Prostate gland (tissue), 2 donors: ENCODE measurements at regions not wholly inside any gene's neighbourhood (a gene's known extent, or its start where the extent isn't known, plus 50 kb on each side); places are given as distances from the start of the nearest gene placed in this dataset.

ENCODE experiments used
- DNase-seq: peaks from one replicate; pipeline ENCODE4 v3.0.0-alpha.2; 2019; ENCODE audit warnings: low spot score
- H3K27ac ChIP-seq, 2 donors: fragments of 200-600 bp; sonication (generic); 2 replicates each; pipeline ENCODE4 v1.5.1; 2017 to 2019
- H3K27me3 ChIP-seq: fragments of 200-600 bp; sonication (generic); replicated peaks from 2 replicates; pipeline ENCODE4 v1.5.1; 2019; ENCODE audit not compliant: insufficient read depth
- H3K36me3 ChIP-seq, 2 donors: fragments of 200-600 bp; sonication (generic); 1 replicate in 1 of 2; 2 replicates in 1 of 2; pipeline versions ENCODE4 v1.5.1 to v1.8.1; 2017 to 2019
- H3K4me1 ChIP-seq: fragments of 200-600 bp; sonication (generic); replicated peaks from 2 replicates; pipeline ENCODE4 v1.5.1; 2019
- H3K4me3 ChIP-seq, 2 donors: fragments of 200-600 bp; sonication (generic); 2 replicates each; pipeline ENCODE4 v1.5.1; 2017 to 2019
- H3K9me3 ChIP-seq: fragments of 200-600 bp; sonication (generic); 2 replicates; pipeline ENCODE4 v1.5.1; 2017
- CTCF ChIP-seq, 4 experiments: fragments of 200-600 bp in 2 of 4; fragments of 450-650 bp in 2 of 4; sonication (generic) in 2 of 4; IDR thresholded peaks; 1 replicate in 3 of 4; 2 replicates in 1 of 4; pipeline ENCODE4 v1.5.1; 2016 to 2019; ENCODE audit warnings: antibody characterized with exemption in 4 of 4, mild to moderate bottlenecking in 2 of 4, moderate library complexity in 2 of 4
- POLR2A ChIP-seq: fragments of 450-650 bp; IDR thresholded peaks from one replicate; pipeline ENCODE4 v1.6.1; 2016; ENCODE audit warnings: antibody characterized with exemption, mild to moderate bottlenecking
- POLR2AphosphoS5 ChIP-seq: sonication (generic); formaldehyde crosslinking; IDR thresholded peaks from one replicate; pipeline ENCODE4 v1.6.1; 2017; ENCODE audit warnings: antibody characterized with exemption
- WGBS: methylation state at CpG from one replicate; pipeline ENCODE4 v1.1.5; 2018; 5-methylcytosine and 5-hydroxymethylcytosine counted together
- intact Hi-C: fragments of 100-400 bp; cut with DNase I; formaldehyde crosslinking; loops from one replicate; pipeline ENCODE4 v1.14.2; 2022

- intact Hi-C loops = no loop called here
- TF ChIP-seq CTCF (IDR thresholded peaks at IDR 0.05) = no peak
- no peak for TF ChIP-seq POLR2A
- TF ChIP-seq POLR2AphosphoS5 = no peak
- no peaks in the 10 kb centered on the region for H3K36me3 ChIP-seq
- no peaks in the 10 kb centered on the region for H3K27me3 ChIP-seq
- no peak overlapping the region for H3K4me3 ChIP-seq
- H3K27ac ChIP-seq = no peak overlapping the region
- 45% methylated on average over 6 of the region's 6 CpGs for WGBS
- DNase-seq = no peak
- H3K4me1 ChIP-seq = no peaks in the 10 kb centered on the region
- H3K9me3 ChIP-seq = no peaks in the 10 kb centered on the region
Observed at GRCh38 chr18:22031611-22032010, 137.8 kb upstream of the GATA6 start.

GRCh38 chr18:22032392-22032961, 136.9 kb upstream of the GATA6 start:
- intact Hi-C loops = no loop called here
- H3K27ac ChIP-seq = no peak overlapping the region
- 46% methylated on average over 4 of the region's 4 CpGs for WGBS

GRCh38 chr18:22033085-22033484, 136.3 kb upstream of the GATA6 start:
- intact Hi-C loops = no loop called here
- Histone ChIP-seq H3K27ac (no peak overlapping the region), H3K9me3 (no peaks in the 10 kb centered on the region), H3K4me1 (no peaks in the 10 kb centered on the region), H3K27me3 (no peaks in the 10 kb centered on the region), H3K36me3 (no peaks in the 10 kb centered on the region), H3K4me3 (no peak overlapping the region)
- 86% methylated on average over 8 of the region's 8 CpGs for WGBS
- TF ChIP-seq POLR2AphosphoS5 (no peak), CTCF (IDR thresholded peaks at IDR 0.05) (no peak), POLR2A (no peak)
- DNase-seq = no peak

More at GRCh38 chr18:22032392-22032961, 136.9 kb upstream of the GATA6 start:
- Histone ChIP-seq H3K4me3 (no peak overlapping the region), H3K36me3 (no peaks in the 10 kb centered on the region), H3K4me1 (no peaks in the 10 kb centered on the region), H3K27me3 (no peaks in the 10 kb centered on the region), H3K9me3 (no peaks in the 10 kb centered on the region)
- no peak for DNase-seq
- TF ChIP-seq CTCF (IDR thresholded peaks at IDR 0.05) = no peak
- TF ChIP-seq POLR2A = no peak
- no peak for TF ChIP-seq POLR2AphosphoS5

GRCh38 chr18:22034276-22034675, 135.1 kb upstream of the GATA6 start:
- 52% methylated on average over 6 of the region's 6 CpGs for WGBS
- Histone ChIP-seq H3K36me3 (no peaks in the 10 kb centered on the region), H3K9me3 (no peaks in the 10 kb centered on the region), H3K27ac (no peak overlapping the region), H3K4me1 (no peaks in the 10 kb centered on the region), H3K27me3 (no peaks in the 10 kb centered on the region), H3K4me3 (no peak overlapping the region)
- no peak for DNase-seq
- intact Hi-C loops = no loop called here
- TF ChIP-seq POLR2AphosphoS5 (no peak), CTCF (IDR thresholded peaks at IDR 0.05) (no peak), POLR2A (no peak)

- H3K4me1 ChIP-seq = no peaks in the 10 kb centered on the region
- WGBS = 66% methylated on average over 4 of the region's 4 CpGs
- no peak overlapping the region for H3K4me3 ChIP-seq
- TF ChIP-seq POLR2AphosphoS5 = no peak
- no peak for TF ChIP-seq POLR2A
- TF ChIP-seq CTCF (IDR thresholded peaks at IDR 0.05) = no peak
- no peak for DNase-seq
- H3K36me3 ChIP-seq = no peaks in the 10 kb centered on the region
- no peaks in the 10 kb centered on the region for H3K9me3 ChIP-seq
- no peak overlapping the region for H3K27ac ChIP-seq
- no peaks in the 10 kb centered on the region for H3K27me3 ChIP-seq
- intact Hi-C loops = no loop called here
Observed at GRCh38 chr18:22040533-22040932, 128.9 kb upstream of the GATA6 start.
